Eye (tissue), 1 donor: ENCODE measurements at regions not wholly inside any gene's neighbourhood (a gene's known extent, or its start where the extent isn't known, plus 50 kb on each side); places are given as distances from the start of the nearest gene placed in this dataset.

ENCODE experiments used
- DNase-seq: peaks from one replicate; pipeline ENCODE4 v3.0.0-alpha.2; 2015

GRCh38 chr20:23135449-23136420, 49.6 kb upstream of the CD93 start:
- DNase-seq, result no peak
